NCI-H2107 treated with DMSO at 0.1 percent for 48 hours (cell line): ENCODE measurements at regions not wholly inside any gene's neighbourhood (a gene's known extent, or its start where the extent isn't known, plus 50 kb on each side); places are given as distances from the start of the nearest gene placed in this dataset.
"Not testable (repeated sequence)": the region's sequence is repeated elsewhere in the genome, so short reads cannot be mapped to it uniquely, and the experiment has no call there.

Experiments used
- DNase-seq: peaks from one replicate; lab custom pipeline; 2025; ENCODE audit not compliant: unreplicated experiment; lab: John Stamatoyannopoulos, UW

- peak; percentile 83 for DNase-seq
Measured at GRCh38 chr11:13134886-13135285, 125.8 kb downstream of the RASSF10 start.

- DNase-seq: peak; percentile 97
Measured at GRCh38 chr11:13135385-13136271, 126.5 kb downstream of the RASSF10 start.

- peak; percentile 17 for DNase-seq
Measured at GRCh38 chr11:13136272-13136596, 127.1 kb downstream of the RASSF10 start.

GRCh38 chr11:13137844-13138301 lies 128.8 kb downstream of the RASSF10 start:
- DNase-seq: no peak

- not testable (repeated sequence) for DNase-seq
Measured at GRCh38 chr11:13139085-13139484, 130.0 kb downstream of the RASSF10 start.

GRCh38 chr11:13140028-13140870 lies 131.1 kb downstream of the RASSF10 start:
- DNase-seq: peak; percentile 77

- DNase-seq: no peak
Measured at GRCh38 chr11:13140873-13141655, 131.9 kb downstream of the RASSF10 start.

GRCh38 chr11:13141731-13142709 lies 132.9 kb downstream of the RASSF10 start:
- no peak for DNase-seq

- DNase-seq: no peak
Measured at GRCh38 chr11:13143486-13144297, 133.9 kb upstream of the BMAL1 start.

- peak; percentile 66 for DNase-seq
Measured at GRCh38 chr11:13145461-13145860, 132.1 kb upstream of the BMAL1 start.

- DNase-seq: no peak
Measured at GRCh38 chr11:13149991-13150390, 127.6 kb upstream of the BMAL1 start.

- no peak for DNase-seq
Measured at GRCh38 chr11:13150487-13150886, 127.1 kb upstream of the BMAL1 start.

GRCh38 chr11:13152264-13152663 lies 125.3 kb upstream of the BMAL1 start:
- no peak for DNase-seq

GRCh38 chr11:13152736-13153541 lies 124.7 kb upstream of the BMAL1 start:
- DNase-seq: no peak

GRCh38 chr11:13154374-13154773 lies 123.2 kb upstream of the BMAL1 start:
- DNase-seq: not testable (repeated sequence)

GRCh38 chr11:13160346-13160745 lies 117.2 kb upstream of the BMAL1 start:
- DNase-seq: peak; percentile 52

- no peak for DNase-seq
Measured at GRCh38 chr11:13160806-13161205, 116.8 kb upstream of the BMAL1 start.

- no peak for DNase-seq
Measured at GRCh38 chr11:13163158-13163557, 114.4 kb upstream of the BMAL1 start.
